GM19395 (cell line): ENCODE measurements at regions not wholly inside any gene's neighbourhood (a gene's known extent, or its start where the extent isn't known, plus 50 kb on each side); places are given as distances from the start of the nearest gene placed in this dataset.
"Not testable (repeated sequence)": the region's sequence is repeated elsewhere in the genome, so short reads cannot be mapped to it uniquely, and the experiment has no call there.

Source experiments
- ATAC-seq: cut with Tn5 transposase; IDR thresholded peaks from one replicate; pipeline ENCODE4 v1.9.1; 2021; ENCODE audit warnings: mild to moderate bottlenecking, moderate library complexity; ENCODE audit not compliant: unreplicated experiment

DNA sequence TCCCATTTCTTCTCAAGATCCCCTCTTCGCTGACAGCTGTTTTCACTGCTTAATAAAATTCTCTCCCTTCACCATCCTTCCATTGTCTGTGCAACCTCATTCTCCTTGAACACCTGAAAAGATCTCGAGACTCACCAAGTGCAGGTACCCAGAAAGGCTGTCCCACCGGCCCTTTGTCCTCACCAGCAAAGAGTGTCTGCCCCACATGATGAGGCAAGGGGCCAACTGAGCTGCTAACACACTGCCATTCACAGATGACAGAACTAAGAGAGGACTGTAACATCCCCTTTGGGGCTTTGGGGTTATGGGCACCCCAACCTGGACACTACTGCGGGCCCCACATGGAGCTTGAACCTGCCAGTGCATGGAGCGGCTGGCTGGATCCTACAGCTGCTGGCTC, 771.4 kb upstream of the MIR17HG start:
- no peak for ATAC-seq

DNA sequence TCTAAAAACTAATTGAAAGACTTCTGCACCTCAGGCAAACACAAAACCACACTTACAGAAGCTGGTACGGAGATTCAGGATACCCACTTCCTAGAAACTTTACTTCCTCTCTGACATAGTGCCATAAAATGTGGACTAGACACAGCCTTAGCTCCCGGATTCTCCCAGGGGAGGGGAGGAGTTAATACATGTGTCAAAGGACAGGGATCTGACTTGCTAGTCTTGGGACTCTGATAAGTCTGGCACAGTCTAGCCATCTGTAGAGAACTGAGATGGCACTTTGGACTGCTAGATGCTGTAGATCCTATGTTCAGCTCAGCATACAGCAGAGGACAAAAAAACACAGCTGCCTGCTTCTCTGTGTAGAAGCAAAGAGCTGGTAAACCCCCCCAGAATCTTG, 769.8 kb upstream of the MIR17HG start:
- no peak for ATAC-seq

DNA sequence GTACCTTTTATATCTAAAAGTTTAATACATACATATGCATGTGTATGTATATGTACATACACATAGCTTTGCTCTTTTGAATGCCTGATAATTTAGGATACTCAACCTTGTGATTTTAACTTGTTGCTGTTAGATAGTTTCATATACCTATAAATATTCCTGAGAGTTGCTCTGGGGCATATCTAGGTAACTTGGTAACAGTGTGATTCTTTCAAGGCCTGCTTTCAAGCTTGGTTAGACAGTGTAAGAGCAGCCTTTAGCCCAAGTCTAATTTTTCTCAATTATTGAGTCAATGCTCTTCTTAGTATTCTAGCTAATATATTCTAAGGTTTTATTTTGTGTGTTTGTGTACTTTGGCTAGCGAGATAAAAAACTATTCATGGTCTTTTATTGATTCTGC, 762.1 kb upstream of the MIR17HG start:
- ATAC-seq, result no peak

DNA sequence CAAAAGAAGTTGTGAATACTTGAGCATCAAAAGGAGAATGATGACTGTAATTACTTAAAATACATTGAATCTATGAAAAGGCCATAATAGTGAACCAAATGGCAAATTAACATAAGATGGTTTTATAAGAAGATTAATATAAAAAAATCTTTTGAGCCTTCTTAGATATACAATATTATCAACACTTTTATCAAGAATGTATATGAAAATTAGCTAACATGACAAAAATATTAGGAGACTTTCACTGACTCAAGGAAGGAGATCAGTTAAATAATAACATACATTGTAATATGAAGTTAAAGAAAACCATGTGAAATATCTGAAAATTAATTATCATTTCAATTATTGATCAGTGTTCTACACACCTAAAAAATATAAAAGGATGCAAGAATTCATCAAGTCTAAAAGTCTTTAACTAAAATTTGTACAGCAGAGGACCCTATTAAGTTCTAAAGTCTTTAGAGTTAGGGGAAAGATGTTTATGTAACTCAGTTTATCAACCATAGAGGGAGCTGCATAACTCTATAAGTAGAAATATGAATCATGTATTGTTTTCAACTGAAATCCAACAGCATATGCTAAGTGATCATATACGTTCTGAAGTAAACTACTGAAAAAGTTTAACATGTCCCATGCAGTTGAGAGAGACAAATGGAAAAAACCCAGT, 756.1 kb upstream of the MIR17HG start:
- ATAC-seq, result no peak

DNA sequence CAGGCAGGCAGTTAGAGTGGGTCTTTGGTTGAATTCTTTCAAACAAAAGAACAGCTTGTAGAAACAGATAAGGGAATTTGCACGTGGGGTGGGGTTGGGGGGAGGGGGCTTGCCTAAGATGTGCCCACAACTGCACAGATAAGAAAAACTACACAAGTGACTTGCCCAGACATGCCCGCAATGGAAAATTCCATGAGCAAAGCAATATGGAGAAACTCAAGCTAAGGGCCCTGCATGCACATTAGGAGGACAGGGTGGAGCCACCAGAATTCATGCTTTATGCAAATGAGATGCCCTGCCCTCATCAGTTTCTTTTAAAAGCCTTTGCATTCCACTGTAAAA, 755.6 kb upstream of the MIR17HG start:
- ATAC-seq, result no peak

DNA sequence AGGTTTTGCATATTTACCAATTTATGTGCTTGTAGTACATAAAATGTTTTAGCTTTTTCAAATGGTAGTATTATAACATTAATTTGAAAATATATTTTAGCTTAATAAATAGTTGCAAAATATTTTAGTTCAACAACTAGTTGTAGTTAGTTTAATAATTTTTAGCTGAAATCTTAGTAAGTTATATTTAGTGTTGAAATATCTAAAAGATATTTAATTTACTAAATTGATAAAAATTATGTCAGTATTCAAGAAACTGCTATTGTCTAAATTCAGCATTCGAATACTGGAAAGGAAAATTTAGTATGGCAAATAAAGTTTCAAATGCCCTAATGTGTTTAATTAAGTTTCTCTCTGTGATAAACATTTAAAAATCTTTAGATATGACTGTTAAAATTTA, 754.5 kb upstream of the MIR17HG start:
- no peak for ATAC-seq

DNA sequence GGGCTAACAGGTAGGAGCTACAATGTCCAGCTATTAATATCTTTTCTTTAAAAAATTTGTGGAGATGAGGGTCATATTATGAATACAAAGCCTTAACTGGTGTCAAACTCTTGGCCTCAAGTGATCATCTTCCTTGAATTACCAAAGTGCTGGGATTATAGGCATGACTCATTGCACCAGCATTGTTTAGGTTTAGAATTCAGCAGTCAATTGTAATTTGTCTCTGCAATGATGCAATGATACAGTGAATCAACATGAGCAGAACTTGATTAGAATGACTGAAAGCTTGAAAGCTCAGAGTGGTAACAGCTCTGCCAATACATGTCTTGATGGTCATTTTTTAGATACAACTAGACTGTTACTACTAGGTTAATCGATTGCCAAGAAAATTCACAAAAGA, 752.8 kb upstream of the MIR17HG start:
- no peak for ATAC-seq

DNA sequence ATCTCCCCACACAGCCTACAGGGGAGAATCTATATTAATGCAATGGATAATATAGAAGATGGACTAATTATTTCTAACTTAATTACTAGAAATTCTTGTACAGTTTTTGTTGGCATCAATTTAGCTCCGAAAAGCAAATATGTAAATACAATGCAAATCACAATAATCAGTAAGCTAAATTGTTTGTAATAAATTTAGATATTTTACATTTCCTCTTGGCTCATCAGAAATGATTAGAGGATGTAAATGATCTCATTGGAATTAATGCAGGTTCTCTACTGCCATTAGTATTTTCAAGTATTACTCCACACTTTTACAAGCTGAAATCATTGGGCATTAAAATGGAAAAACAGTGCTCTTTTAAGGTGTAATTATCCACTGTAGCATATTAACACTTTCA, 741.8 kb upstream of the MIR17HG start:
- no peak for ATAC-seq

DNA sequence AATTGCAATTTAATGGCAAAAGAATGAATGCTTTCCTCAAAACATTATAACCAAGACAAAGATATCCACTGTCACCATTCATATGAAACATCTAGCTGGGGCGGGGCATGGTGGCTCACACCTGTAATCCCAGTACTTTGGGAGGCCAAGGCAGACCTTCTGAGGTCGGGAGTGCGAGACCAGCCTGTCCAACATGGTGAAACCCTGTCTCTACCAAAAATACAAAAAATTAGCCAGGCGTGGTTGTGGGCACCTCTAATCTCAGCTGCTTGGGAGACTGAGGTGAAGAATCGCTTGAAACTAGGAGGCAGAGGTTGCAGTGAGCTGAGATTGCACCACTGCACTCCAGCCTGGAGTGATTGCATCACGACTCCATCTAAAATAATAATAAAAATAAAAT, 740.6 kb upstream of the MIR17HG start:
- ATAC-seq, result not testable (repeated sequence)

DNA sequence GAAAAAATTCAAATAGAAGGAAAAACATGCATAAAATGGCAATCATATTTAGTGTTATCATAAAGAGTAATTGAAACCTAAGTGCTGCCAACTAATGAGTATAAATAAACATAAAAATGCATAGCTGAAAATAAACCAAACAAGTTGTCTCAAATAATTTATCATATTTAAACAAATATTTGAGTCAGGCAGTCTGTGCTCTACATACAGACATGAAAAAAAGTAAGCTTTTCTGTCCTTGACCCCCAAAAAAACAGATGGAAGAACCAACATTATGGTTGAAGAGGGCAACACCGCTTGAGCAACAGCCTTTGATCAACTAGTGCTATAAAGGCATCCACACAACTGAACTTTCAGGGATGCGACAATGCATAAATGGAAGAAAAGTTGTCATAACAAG, 735.1 kb upstream of the MIR17HG start:
- ATAC-seq, result no peak

DNA sequence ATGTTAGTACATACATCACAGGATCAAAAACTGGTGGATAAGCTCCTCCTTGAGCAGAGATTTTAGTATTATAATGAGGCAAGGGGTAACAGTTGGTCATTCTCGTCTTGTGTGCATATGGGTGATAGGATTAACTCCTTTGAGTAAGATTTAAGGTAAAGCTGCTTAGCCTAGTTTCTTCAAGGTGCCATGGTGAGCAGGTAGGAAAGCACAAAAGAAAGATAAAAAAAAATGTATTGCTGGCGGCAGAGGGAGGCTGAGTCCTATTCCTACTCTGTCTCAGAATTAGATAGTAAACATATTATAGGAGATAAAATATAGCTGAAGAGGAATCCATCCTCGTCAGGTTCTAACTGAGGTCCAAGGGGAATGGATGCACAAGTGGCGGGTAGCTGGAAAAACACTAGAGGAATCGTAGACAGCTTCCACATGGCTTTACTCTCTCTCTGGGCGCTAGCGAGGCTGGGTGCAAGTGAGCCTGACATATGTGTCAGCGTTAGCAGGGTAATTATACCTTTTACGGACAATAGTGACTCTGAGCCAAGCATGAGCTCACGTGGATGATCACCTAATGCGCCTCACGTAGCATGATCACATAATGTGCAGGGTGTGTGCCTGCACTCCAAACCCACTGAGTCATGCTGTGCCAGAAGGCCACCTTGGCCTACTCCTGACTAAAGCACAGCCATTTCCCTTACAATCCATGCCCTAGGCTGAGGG, 734.3 kb upstream of the MIR17HG start:
- ATAC-seq, result no peak

DNA sequence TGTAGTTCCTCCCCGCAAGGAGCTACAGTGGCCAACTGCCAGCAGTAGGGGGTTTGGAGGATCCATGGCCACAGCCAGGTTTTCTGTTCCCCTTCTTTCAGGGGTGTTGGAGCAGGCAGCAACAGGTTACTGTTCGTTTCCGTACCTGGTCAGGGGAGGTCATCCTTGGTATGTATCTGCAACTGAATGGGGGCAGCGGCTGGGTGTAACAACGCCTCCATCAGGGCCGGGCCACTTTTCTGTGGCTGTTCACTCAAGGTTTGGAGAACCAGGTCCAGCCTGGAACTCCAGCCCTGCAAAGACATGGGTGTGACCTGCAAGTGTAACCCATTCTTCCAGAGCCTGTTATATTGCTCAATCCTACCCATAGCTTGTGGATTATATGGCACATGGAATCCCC, 732.3 kb upstream of the MIR17HG start:
- no peak for ATAC-seq

DNA sequence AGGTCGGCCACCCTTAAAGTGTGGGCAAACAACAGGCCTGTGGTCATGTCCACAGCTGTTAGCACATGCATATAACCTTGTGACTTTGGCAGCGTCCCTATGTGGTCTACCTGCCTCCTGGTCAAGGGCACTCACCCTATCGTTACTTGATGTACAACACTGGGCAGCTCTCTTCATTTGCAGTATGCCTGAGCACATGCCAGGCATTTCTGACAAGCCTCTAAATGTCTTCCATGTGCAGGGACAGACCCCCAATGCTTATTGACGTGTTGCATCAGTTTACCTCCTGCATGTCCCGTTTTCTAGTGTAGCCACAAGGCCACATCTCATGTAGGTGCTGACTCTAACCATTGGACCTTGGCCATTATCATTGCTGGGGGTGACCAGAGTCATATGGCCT, 731.7 kb upstream of the MIR17HG start:
- ATAC-seq, result no peak

DNA sequence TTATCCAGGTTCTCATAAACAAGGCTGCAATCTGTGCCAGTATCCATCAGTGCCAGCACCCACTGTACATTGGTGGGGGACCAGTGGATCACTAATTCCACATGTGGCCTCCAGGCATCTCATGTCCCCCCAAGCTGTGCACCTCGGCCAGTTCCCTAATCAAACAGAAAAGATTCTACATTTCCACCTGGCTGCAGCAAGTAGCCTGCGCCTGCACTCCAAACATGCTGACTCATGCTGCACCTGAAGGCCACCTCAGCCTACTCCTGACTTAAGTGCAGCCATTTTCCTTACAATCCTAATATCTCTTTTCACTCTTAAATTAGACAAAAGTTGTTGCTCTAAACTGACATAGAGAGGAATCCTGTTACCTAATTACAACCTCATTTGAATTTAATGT, 729.4 kb upstream of the MIR17HG start:
- ATAC-seq, result no peak

DNA sequence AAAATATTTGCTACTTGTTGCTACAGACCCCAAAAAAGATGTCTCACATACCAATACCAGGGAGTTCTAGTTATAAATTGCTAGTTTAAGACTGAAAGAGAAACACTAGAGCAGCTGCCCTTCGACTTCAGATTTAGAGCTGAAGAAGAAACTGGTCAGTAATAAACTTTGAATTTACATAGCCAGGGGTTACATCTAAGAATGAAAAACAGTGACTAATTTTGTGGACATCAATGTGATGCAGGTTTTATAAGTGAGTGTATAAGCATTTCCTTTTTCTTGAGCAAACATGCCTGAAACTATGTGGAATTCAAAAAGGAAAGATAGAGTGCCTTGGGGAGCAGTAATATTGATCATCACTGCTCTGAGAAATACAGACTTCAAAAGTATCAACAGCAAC, 724.9 kb upstream of the MIR17HG start:
- no peak for ATAC-seq

DNA sequence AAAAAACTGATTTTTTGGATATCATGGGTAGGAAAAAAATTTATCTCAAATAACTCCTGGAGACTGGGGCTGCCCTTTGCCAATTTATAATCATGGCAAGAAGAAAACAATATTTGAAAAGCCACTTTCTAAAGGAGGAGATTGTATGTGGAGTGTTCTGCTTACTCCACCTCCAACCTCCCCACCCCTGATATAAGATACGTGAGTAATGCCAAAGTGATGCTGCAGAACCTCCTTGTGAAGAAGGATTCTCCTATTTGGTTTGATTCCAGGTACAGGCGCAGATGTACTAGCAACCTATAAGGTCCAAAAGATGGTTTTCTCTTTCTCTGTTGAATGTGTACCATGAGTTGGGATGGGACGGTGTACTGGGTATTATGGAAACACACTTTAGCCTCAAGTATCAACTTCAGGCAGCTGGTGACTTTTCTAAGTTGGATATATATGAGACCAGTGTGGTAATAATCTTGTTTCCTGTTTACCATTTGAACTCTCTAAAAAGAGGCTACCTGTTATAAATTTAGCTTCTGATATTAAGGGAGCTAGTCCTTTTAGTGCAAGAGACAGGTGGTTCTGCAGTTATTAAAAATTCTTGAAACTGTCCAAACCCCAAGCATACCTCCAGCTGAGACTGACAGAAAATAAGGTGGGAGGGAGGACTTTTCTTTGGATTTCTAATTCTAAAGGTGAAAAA, 724.0 kb upstream of the MIR17HG start:
- no peak for ATAC-seq

DNA sequence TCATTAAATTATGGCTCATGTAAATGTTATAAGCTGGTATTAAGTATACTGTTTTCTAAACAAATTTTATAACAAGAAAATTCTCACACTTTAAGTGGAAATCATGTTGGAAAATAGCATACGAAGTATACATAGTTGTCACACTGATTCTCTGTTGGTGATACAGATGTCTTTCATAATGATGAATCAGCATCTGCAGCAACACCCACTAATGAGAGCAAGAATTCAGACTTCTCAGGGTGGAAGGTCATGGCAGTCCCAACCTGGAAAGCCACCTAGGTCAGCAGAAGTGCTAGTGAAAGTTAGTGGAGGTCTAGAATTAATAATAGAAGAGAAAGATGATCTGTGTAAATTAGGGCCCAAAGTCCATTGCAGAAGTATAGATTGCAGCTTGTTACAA, 719.7 kb upstream of the MIR17HG start:
- no peak for ATAC-seq

DNA sequence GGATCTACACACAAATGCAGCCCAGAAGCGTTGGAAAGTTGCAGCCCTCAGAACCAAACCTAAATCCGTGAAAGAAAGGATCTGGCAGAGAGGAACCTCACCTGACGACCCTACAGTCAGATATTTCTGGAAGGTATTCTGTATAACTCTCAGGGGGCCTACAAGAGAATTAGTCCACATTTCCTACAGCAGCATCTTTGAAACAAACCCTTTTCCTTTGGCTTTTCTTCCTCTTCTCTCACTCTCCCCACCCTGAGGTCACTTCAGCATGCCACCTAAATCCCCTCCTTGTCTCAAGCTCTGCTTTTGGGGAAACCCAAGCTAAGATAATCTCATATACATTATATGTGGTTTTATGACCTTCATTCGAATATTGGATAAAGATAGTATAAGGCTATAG, 719.0 kb upstream of the MIR17HG start:
- ATAC-seq, result no peak

DNA sequence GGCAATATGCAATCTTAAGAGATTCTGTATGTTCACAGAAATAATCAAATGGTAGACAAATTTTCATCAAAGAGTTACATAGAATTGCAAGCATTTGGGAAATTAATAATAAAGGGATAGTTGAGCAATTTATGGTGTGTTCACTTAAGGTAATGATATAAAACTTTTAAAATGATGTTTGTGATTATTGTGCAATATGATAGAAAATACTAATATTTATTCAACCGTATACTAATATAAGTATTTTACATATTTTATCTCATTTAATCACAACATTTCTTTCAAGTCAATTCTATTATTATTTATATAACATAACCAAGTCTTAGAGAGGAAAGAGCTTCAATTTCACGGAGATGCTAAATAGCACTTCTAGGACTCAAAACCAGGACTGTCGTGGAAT, 716.8 kb upstream of the MIR17HG start:
- ATAC-seq, result no peak

DNA sequence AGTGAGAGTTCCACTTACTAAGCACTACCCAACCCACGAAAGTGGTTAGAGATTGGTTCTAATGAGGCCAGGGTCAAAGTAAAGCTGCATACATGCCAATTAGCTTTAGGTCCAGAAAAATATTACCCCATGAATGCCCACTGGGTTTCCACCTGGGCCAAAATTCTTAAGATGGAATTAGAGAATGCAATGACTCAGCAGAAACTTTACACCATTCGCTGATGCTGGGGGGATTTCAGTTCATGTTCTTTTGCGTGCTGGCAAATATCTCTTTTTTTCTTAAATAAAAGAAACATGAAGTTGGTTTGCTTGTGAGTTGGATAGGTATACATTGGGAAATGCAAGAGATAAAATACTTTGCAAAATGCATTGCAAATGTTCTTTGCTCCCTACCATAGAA, 715.3 kb upstream of the MIR17HG start:
- ATAC-seq, result no peak

DNA sequence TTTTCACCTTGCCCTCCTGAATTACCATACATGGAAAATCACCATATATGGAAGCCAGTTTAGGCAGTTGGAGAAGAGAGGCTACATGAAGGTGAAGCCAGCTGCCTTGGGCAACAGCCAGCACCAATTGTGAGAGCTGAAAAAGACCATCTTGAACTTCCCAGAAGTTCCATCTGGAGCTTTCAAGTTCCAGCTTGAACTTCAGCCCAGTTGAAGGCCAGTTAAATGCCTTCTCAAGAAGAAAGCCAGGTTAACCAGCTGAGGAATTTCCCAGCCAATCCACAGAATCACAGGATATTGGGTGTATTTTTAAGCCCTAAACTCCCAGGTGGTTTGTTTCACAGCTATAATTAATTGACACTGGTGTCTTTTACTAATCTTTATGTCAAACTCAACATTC, 713.6 kb upstream of the MIR17HG start:
- no peak for ATAC-seq

DNA sequence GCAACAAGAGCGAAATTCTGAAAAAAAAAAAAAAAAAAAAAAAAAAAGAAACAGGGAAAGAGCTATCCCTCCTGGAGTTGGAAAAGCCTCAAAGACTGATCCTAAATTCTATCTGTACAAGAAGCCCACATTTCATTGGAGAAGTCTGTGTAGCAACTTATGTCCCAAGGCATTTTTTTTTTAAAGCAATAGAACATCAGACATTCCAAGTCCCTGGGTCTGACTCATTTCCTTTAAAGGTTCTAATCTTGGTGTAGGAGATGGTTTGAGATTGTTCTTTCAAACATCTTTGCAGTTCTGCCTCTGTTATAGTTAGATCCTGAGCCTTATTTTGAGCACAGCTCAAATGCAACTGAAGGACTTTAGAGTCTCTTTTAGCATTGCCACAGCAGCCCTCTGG, 706.5 kb upstream of the MIR17HG start:
- no peak for ATAC-seq
